K562 (cell line): ENCODE measurements at regions not wholly inside any gene's neighbourhood (a gene's known extent, or its start where the extent isn't known, plus 50 kb on each side); places are given as distances from the start of the nearest gene placed in this dataset.
A peak's percentile ranks its signal among the peaks of the same experiment; 100 is the strongest.

Experiments
- ATAC-seq: fragments of 200-7000 bp; cut with Tn5 transposase; 3 replicates; pipeline ENCODE4 v1.9.1; 2020; ENCODE audit warnings: moderate library complexity
- BruUV-seq: library from RNA; stranded (reverse); fragments of 400-500 nt; replicated peaks from 2 replicates; lab custom pipeline; 2021; lab: Mats Ljungman, UMichigan
- CTCF ChIA-PET: fragments of 300-600 bp; formaldehyde crosslinking; extraction: SDS; loops from one replicate; lab custom pipeline; 2021; ENCODE audit warnings: low intra/inter-chr PET ratio; lab: Yijun Ruan, JAX
- POLR2A ChIA-PET: fragments of 300-600, 350-650 bp; sonication (Branson Sonifier 250); formaldehyde crosslinking; extraction: SDS; loops from one replicate; lab custom pipeline; 2021; ENCODE audit warnings: antibody characterized with exemption, inconsistent platforms; lab: Yijun Ruan, JAX
- DNase-seq, 4 experiments: peaks; one replicate each; pipeline versions ENCODE4 v3.0.0 to v3.0.0-alpha.2; 2011 to 2018; ENCODE audit warnings: low spot score in 3 of 4, mixed read lengths in 3 of 4; ENCODE audit errors: extremely low read depth in 1 of 4
- FAIRE-seq: peaks from 2 replicates; lab custom pipeline; 2011; peaks lifted over from hg19 to GRCh38; lab: Jason Lieb, UNC
- H2AFZ ChIP-seq: 2 replicates; pipeline ENCODE4 v1.6.0; 2011; ENCODE audit warnings: low read depth, low read length, control low read depth, inconsistent platforms
- H3K27ac ChIP-seq: fragments of 200-600 bp; 3 replicates; pipeline ENCODE4 v1.8.0; 2011; ENCODE audit warnings: low read depth, mild to moderate bottlenecking, control low read depth, inconsistent platforms, low read length, moderate library complexity, mixed read lengths; ENCODE audit errors: extremely low read depth
- H3K27me3 ChIP-seq, 2 experiments: fragments of 300-600 bp in 1 of 2; 2 replicates in 1 of 2; 3 replicates in 1 of 2; pipeline versions ENCODE4 v1.6.0 to v1.8.0; 2011; ENCODE audit warnings: inconsistent platforms in 2 of 2, low read length in 2 of 2, mild to moderate bottlenecking in 1 of 2, mixed read lengths in 1 of 2, moderate library complexity in 1 of 2; ENCODE audit not compliant: control insufficient read depth in 2 of 2, insufficient read depth in 2 of 2
- H3K36me3 ChIP-seq: fragments of 300-600 bp; 3 replicates; pipeline ENCODE4 v1.8.0; 2011; ENCODE audit warnings: mild to moderate bottlenecking, low read length, inconsistent platforms; ENCODE audit not compliant: control insufficient read depth, insufficient read depth
- H3K4me1 ChIP-seq, 2 experiments: fragments of 200-600 bp in 1 of 2; replicated peaks in 1 of 2; 2 replicates in 1 of 2; 3 replicates in 1 of 2; pipeline versions ENCODE4 v1.5.1 to v1.8.0; 2011; ENCODE audit warnings: inconsistent platforms in 2 of 2, low read length in 2 of 2, mild to moderate bottlenecking in 1 of 2, mixed read lengths in 1 of 2, moderate library complexity in 1 of 2; ENCODE audit not compliant: control insufficient read depth in 2 of 2, insufficient read depth in 2 of 2
- H3K4me2 ChIP-seq: 2 replicates; pipeline ENCODE4 v1.6.1; 2011; ENCODE audit warnings: low read length, control low read depth, inconsistent platforms, mixed read lengths; ENCODE audit not compliant: insufficient read depth
- H3K4me3 ChIP-seq: fragments of 200-600 bp; sonication (generic), shearing (Covaris generic); 2 replicates; pipeline ENCODE4 v1.5.1; 2016; ENCODE audit warnings: control low read depth, inconsistent platforms
- H3K79me2 ChIP-seq: fragments of 200-600 bp; 3 replicates; pipeline ENCODE4 v1.8.0; 2011; ENCODE audit warnings: low read length, inconsistent platforms; ENCODE audit not compliant: control insufficient read depth, insufficient read depth
- H3K9ac ChIP-seq, 2 experiments: 2 replicates each; pipeline versions ENCODE4 v1.6.0 to v1.6.1; 2011; ENCODE audit warnings: low read depth in 2 of 2, low read length in 2 of 2, control low read depth in 1 of 2, inconsistent platforms in 1 of 2, mild to moderate bottlenecking in 1 of 2, mixed read lengths in 1 of 2; ENCODE audit not compliant: insufficient read depth in 1 of 2
- H3K9me1 ChIP-seq: one replicate; pipeline ENCODE4 v1.6.0; 2011; ENCODE audit warnings: inconsistent platforms, mild to moderate bottlenecking, low read length, moderate library complexity; ENCODE audit not compliant: control insufficient read depth, insufficient read depth
- H3K9me3 ChIP-seq: replicated peaks from 2 replicates; pipeline ENCODE4 v1.5.1; 2011; ENCODE audit warnings: low read depth, low read length, inconsistent platforms; ENCODE audit not compliant: control insufficient read depth, insufficient read depth
- H4K20me1 ChIP-seq: replicated peaks from 2 replicates; pipeline ENCODE4 v1.6.1; 2011; ENCODE audit warnings: low read length, inconsistent platforms, mixed read lengths; ENCODE audit not compliant: control insufficient read depth, insufficient read depth
- CBX8 ChIP-seq: fragments of 200-600 bp; sonication (generic); IDR thresholded peaks from 2 replicates; pipeline ENCODE4 v1.6.1; 2012; ENCODE audit warnings: borderline replicate concordance, mixed run types, low read depth, mild to moderate bottlenecking, moderate library complexity, mixed read lengths, low read length, control low read depth, inconsistent platforms; ENCODE audit not compliant: poor library complexity, severe bottlenecking; ENCODE audit errors: extremely low read depth
- CSDE1 ChIP-seq, 2 experiments: fragments of 450-650 bp; IDR thresholded peaks; 2 replicates each; pipeline ENCODE4 v1.6.1; 2016; ENCODE audit warnings: mild to moderate bottlenecking in 1 of 2
- EGR1 ChIP-seq: fragments of 450-650 bp; conservative IDR thresholded peaks from 2 replicates; pipeline ENCODE4 v1.6.1; 2017; ENCODE audit warnings: mild to moderate bottlenecking
- MED1 ChIP-seq: sonication (generic); formaldehyde crosslinking; IDR thresholded peaks from 2 replicates; pipeline ENCODE4 v1.8.1; 2023; ENCODE audit warnings: missing genetic modification reagents, borderline replicate concordance
- NR2C1 ChIP-seq, 2 experiments: fragments of 450-650 bp; IDR thresholded peaks; 2 replicates each; pipeline ENCODE4 v1.6.1; 2017; ENCODE audit warnings: mild to moderate bottlenecking in 2 of 2, antibody characterized with exemption in 1 of 2, inconsistent platforms in 1 of 2, missing compliant biosample characterization in 1 of 2, missing genetic modification characterization in 1 of 2
- RBM14 ChIP-seq: fragments of 200-400 bp; formaldehyde crosslinking; IDR thresholded peaks from 2 replicates; pipeline ENCODE4 v1.6.1; 2018; ENCODE audit warnings: low read depth, mild to moderate bottlenecking, low read length, moderate library complexity, borderline replicate concordance; ENCODE audit not compliant: insufficient read depth
- SAP30 ChIP-seq: fragments of 200-600 bp; sonication (generic); IDR thresholded peaks from 2 replicates; pipeline ENCODE4 v1.6.1; 2012; ENCODE audit warnings: borderline replicate concordance, low read depth, mild to moderate bottlenecking, moderate library complexity, low read length, control low read depth, inconsistent platforms; ENCODE audit not compliant: insufficient read depth, poor library complexity, severe bottlenecking
- SOX6 ChIP-seq: fragments of 450-650 bp; IDR thresholded peaks from 2 replicates; pipeline ENCODE4 v1.6.1; 2014; ENCODE audit warnings: mild to moderate bottlenecking
- ZBTB1 ChIP-seq: sonication (generic); formaldehyde crosslinking; IDR thresholded peaks from 2 replicates; pipeline ENCODE4 v1.8.1; 2023; ENCODE audit warnings: missing genetic modification reagents, low read depth, mild to moderate bottlenecking, borderline replicate concordance
- WGBS: fragments of 100-300 bp; shearing (Covaris generic); methylation state at CpG from one replicate; pipeline ENCODE4 v1.1.6; 2016; ENCODE audit warnings: low coverage, mixed read lengths; ENCODE audit not compliant: insufficient coverage; ENCODE audit errors: missing lambda C conversion rate; 5-methylcytosine and 5-hydroxymethylcytosine counted together
- in situ Hi-C: fragments of 300-500 bp; cut with MboI; formaldehyde crosslinking; loops from 4 replicates; pipeline ENCODE4 v1.15.0; 2018; ENCODE audit warnings: inconsistent platforms, mixed read lengths
- intact Hi-C: fragments of 100-400 bp; cut with micrococcal nuclease; formaldehyde crosslinking; loops from 2 replicates; pipeline ENCODE4 v1.14.2; 2022

- Histone ChIP-seq H4K20me1 (no peaks in the 10 kb centered on the region), H3K4me2 (no peak overlapping the region; the same call in 1 of the 2 replicates), H3K9me1 (no peaks in the 10 kb centered on the region), H3K9ac (peak overlapping the region in 1 of 2 experiments; percentile 4; a peak in 1 of 4 replicates), H2AFZ (0 out of 2 replicates have a peak overlapping the region, but pooled peaks have one; percentile 28), H3K9me3 (no peaks in the 10 kb centered on the region), H3K27ac (no peak overlapping the region), H3K27me3 (no peaks in the 10 kb centered on the region), H3K79me2 (no peaks in the 10 kb centered on the region), H3K4me1 (peaks cover 0 to 2% of the 10 kb centered on the region in 2 experiments; a peak in 1 of 5 replicates), H3K36me3 (no peaks in the 10 kb centered on the region), H3K4me3 (no peak overlapping the region)
- in situ Hi-C loops (loop anchor here (5.0 kb wide), 1 partner anchor 314 kb away; no protein-coding TSS in a partner anchor), intact Hi-C loops (loop anchor here (5.0 kb wide), 1 partner anchor 89 kb away; no protein-coding TSS in a partner anchor)
- CTCF ChIA-PET: interaction anchor here (0.5 kb wide), 1 partner anchor 308 kb away, joined by 3 read pairs; no protein-coding TSS in a partner anchor
- 28% methylated on average over 4 of the region's 4 CpGs for WGBS
- BruUV-seq: no TSS peak
- FAIRE-seq (no peak), ATAC-seq (peak; percentile 35), DNase-seq (peak in 1 of 4 experiments; percentile 41)
- POLR2A ChIA-PET: interaction anchor here (0.8 kb wide), 1 partner anchor 255 kb away, joined by 4 read pairs; no protein-coding TSS in a partner anchor
- TF ChIP-seq CSDE1 (IDR thresholded peaks at IDR 0.05) (no peak), ZBTB1 (CRISPR knock-in tag) (no peak), SOX6 (no peak), EGR1 (peak; percentile 29; the same call in 1 of the 2 replicates), SAP30 (no peak), NR2C1 (IDR thresholded peaks at IDR 0.05) (no peak), NR2C1 (tag; IDR thresholded peaks at IDR 0.05) (no peak), MED1 (CRISPR knock-in tag) (no peak), CBX8 (no peak), RBM14 (no peak)
These were observed 60.7 kb upstream of the ALB start for GRCh38 chr4:73343432-73343831.
